Skeletal muscle tissue (tissue), 3 donors: ENCODE measurements at regions not wholly inside any gene's neighbourhood (a gene's known extent, or its start where the extent isn't known, plus 50 kb on each side); places are given as distances from the start of the nearest gene placed in this dataset.

Source experiments
- H3K27ac ChIP-seq: one replicate; pipeline ENCODE4 v1.7.0; 2013; ENCODE audit warnings: mild to moderate bottlenecking, low read depth, low read length, inconsistent platforms
- H3K27me3 ChIP-seq, 3 donors: one replicate each; pipeline ENCODE4 v1.7.0; 2013; ENCODE audit warnings: low read length in 3 of 3; ENCODE audit not compliant: control insufficient read depth in 3 of 3, insufficient read depth in 3 of 3
- H3K36me3 ChIP-seq, 3 donors: one replicate each; pipeline ENCODE4 v1.7.0; 2013; ENCODE audit warnings: low read length in 3 of 3; ENCODE audit not compliant: control insufficient read depth in 3 of 3, insufficient read depth in 3 of 3
- H3K4me1 ChIP-seq, 3 donors: one replicate each; pipeline ENCODE4 v1.7.0; 2013; ENCODE audit warnings: low read length in 3 of 3, mild to moderate bottlenecking in 3 of 3; ENCODE audit not compliant: control insufficient read depth in 3 of 3, insufficient read depth in 3 of 3
- H3K4me3 ChIP-seq, 3 donors: one replicate each; pipeline ENCODE4 v1.7.0; 2013; ENCODE audit warnings: low read length in 3 of 3
- H3K9ac ChIP-seq, 3 donors: one replicate each; pipeline ENCODE4 v1.7.0; 2013; ENCODE audit warnings: low read length in 3 of 3, mild to moderate bottlenecking in 3 of 3, moderate library complexity in 2 of 3, low read depth in 1 of 3
- H3K9me3 ChIP-seq, 3 donors: one replicate each; pipeline ENCODE4 v1.7.0; 2013; ENCODE audit warnings: low read length in 3 of 3; ENCODE audit not compliant: control insufficient read depth in 3 of 3
- donor health status: Osteomylitis.

DNA sequence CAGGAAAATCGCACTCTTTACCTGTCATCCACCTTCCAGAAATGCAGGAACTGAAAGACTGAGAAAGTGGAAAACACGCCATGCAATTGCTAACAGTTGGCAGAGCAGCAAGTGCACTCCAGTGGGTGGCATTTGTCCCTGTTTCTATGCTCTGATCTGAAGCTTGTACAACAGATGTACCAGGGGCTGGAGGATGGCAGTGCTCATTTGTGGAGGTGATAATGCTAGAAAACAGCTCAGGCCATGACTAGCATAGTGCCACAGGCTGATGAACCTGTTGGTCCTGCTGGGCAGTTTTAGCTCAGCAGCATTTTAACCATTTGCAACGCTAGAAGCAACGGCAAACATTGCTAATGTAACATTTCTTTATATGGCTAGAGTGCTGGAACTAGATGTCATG is 199.9 kb upstream of the NRP1 start:
- no peak overlapping the region for H3K4me3 ChIP-seq
- H3K36me3 ChIP-seq = no peaks in the 10 kb centered on the region
- no peak overlapping the region for H3K9ac ChIP-seq
- no peak overlapping the region for H3K27ac ChIP-seq
- H3K4me1 ChIP-seq = no peaks in the 10 kb centered on the region
- no peaks in the 10 kb centered on the region for H3K27me3 ChIP-seq
- peaks cover 0 to 4% (median 3%) of the 10 kb centered on the region in 3 donors for H3K9me3 ChIP-seq

GRCh38 chr10:33533612-33534011 is 199.1 kb upstream of the NRP1 start:
- H3K36me3 ChIP-seq = no peaks in the 10 kb centered on the region
- no peak overlapping the region for H3K27ac ChIP-seq
- H3K9me3 ChIP-seq = peaks cover 0 to 4% (median 3%) of the 10 kb centered on the region in 3 donors
- H3K27me3 ChIP-seq = no peaks in the 10 kb centered on the region
- H3K4me3 ChIP-seq = no peak overlapping the region
- H3K4me1 ChIP-seq = no peaks in the 10 kb centered on the region
- H3K9ac ChIP-seq = no peak overlapping the region

DNA sequence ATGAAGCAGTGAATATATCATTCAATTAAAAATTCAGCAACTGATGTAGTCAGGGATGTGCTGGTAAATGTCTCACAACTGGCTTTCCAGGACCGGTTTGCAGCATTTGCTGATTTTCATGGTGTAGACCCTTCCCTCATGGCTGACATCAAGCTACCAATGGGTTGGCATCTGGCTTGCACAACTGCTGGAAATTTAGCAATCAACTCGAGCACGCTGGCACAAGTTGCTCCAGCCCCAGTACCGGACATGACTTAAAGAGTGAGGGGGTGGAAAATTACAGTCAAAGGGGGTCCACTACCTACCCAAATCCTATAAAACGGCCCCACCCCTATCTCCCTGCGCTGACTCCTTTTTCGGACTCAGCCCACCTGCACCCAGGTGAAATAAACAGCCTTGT is 198.4 kb upstream of the NRP1 start:
- peaks cover 0 to 4% (median 3%) of the 10 kb centered on the region in 3 donors for H3K9me3 ChIP-seq
- no peaks in the 10 kb centered on the region for H3K4me1 ChIP-seq
- H3K27ac ChIP-seq = no peak overlapping the region
- H3K4me3 ChIP-seq = no peak overlapping the region
- H3K27me3 ChIP-seq = no peaks in the 10 kb centered on the region
- H3K9ac ChIP-seq = no peak overlapping the region
- H3K36me3 ChIP-seq = no peaks in the 10 kb centered on the region

DNA sequence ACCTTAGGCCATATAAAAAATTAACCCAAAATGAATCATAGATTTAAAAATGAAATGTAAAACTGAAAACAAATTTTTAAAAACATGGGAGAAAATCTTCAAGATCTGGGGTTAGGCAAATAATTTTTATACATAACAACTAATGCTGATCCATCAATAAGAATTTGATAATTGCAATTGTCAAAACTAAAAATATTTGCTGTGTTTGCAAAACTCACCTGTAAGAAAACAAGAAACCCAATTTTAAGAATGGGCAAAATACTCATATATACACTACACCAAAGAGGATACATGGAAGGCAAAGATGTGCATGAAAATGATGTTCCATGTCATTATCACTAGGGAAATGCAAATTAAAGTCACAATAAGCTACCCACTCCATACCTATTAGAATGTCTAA is 194.8 kb upstream of the NRP1 start:
- Histone ChIP-seq H3K9me3 (peaks cover 0 to 4% (median 3%) of the 10 kb centered on the region in 3 donors), H3K4me1 (no peaks in the 10 kb centered on the region), H3K9ac (no peak overlapping the region), H3K27me3 (no peaks in the 10 kb centered on the region), H3K27ac (no peak overlapping the region), H3K36me3 (no peaks in the 10 kb centered on the region), H3K4me3 (no peak overlapping the region)

GRCh38 chr10:33524966-33525365 is 190.5 kb upstream of the NRP1 start:
- H3K4me3 ChIP-seq = no peak overlapping the region
- no peaks in the 10 kb centered on the region for H3K9me3 ChIP-seq
- H3K4me1 ChIP-seq = no peaks in the 10 kb centered on the region
- no peaks in the 10 kb centered on the region for H3K27me3 ChIP-seq
- H3K27ac ChIP-seq = no peak overlapping the region
- no peaks in the 10 kb centered on the region for H3K36me3 ChIP-seq
- H3K9ac ChIP-seq = no peak overlapping the region

DNA sequence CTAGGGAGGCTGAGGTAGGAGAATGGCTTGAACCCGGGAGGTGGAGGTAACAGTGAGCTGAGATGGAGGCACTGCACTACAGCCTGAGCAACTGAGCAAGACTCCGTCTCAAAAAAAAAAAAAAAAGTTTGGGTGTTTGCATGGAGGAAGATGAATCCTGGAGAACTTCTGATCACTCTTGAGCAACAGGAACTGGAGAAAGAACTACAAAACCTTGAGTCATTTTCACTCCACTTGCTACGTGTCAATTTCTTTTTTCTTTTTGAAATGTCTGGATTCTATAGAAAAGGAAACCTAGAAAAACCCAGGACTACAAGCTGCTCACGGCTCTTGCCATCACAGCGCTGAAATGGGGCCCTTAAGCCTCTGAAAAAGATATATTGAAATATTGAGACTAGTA is 189.6 kb upstream of the NRP1 start:
- no peaks in the 10 kb centered on the region for H3K36me3 ChIP-seq
- no peaks in the 10 kb centered on the region for H3K9me3 ChIP-seq
- no peaks in the 10 kb centered on the region for H3K27me3 ChIP-seq
- H3K9ac ChIP-seq = no peak overlapping the region
- no peak overlapping the region for H3K27ac ChIP-seq
- no peaks in the 10 kb centered on the region for H3K4me1 ChIP-seq
- no peak overlapping the region for H3K4me3 ChIP-seq

DNA sequence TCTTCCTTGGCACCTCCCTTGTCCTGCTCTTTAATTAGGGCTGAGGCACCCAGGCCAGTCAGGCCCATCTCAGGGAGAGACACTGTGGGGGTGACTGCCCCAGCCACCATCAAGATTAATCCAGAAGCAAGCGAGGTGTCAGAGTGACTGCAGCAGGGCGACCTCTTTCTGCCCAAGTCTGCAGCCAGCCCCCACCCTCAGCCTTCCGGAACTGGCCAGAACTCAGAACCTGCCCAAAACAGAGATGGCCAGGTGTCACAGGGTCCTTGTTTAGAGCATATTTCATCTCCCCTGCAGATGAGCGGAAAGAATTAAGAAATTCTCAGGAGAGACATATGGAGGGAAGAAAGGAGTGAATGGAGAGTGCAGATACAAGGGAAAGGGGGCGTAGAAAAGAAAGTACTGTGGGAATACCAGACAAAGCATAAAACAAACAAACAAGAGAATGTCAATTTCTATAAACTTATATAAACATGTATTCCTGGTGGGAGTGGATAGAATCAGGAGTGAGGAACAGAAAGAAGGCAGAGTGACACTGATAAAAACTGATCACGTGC is 188.8 kb upstream of the NRP1 start:
- H3K36me3 ChIP-seq = no peaks in the 10 kb centered on the region
- no peaks in the 10 kb centered on the region for H3K27me3 ChIP-seq
- no peak overlapping the region for H3K4me3 ChIP-seq
- H3K9ac ChIP-seq = no peak overlapping the region
- H3K27ac ChIP-seq = no peak overlapping the region
- no peaks in the 10 kb centered on the region for H3K4me1 ChIP-seq
- no peaks in the 10 kb centered on the region for H3K9me3 ChIP-seq

- H3K9me3 ChIP-seq = no peaks in the 10 kb centered on the region
- H3K4me3 ChIP-seq = no peak overlapping the region
- H3K36me3 ChIP-seq = no peaks in the 10 kb centered on the region
- no peaks in the 10 kb centered on the region for H3K27me3 ChIP-seq
- H3K27ac ChIP-seq = no peak overlapping the region
- H3K4me1 ChIP-seq = no peaks in the 10 kb centered on the region
- H3K9ac ChIP-seq = no peak overlapping the region
Measured at GRCh38 chr10:33521904-33522303, 187.4 kb upstream of the NRP1 start.

DNA sequence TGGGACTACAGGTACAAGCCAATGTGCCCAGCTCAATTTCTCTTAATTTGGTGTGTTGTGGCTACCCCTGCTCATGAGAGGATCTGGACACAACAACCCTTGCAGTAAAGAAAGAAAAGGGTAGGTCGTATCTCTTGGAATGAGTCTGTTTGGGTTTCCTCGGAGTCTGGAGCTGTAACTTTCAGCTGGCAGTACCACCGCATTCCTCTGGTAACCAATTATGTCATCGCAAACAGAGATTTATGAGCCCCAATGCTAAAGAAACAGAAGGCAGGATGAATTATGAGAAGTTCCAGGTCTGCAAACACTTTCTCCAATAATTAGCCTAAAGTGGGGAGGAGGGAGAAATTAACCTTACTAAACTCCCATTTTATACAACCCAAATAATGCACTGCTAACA is 186.6 kb upstream of the NRP1 start:
- no peak overlapping the region for H3K4me3 ChIP-seq
- no peaks in the 10 kb centered on the region for H3K4me1 ChIP-seq
- H3K9ac ChIP-seq = no peak overlapping the region
- no peak overlapping the region for H3K27ac ChIP-seq
- no peaks in the 10 kb centered on the region for H3K36me3 ChIP-seq
- H3K27me3 ChIP-seq = no peaks in the 10 kb centered on the region
- H3K9me3 ChIP-seq = no peaks in the 10 kb centered on the region

DNA sequence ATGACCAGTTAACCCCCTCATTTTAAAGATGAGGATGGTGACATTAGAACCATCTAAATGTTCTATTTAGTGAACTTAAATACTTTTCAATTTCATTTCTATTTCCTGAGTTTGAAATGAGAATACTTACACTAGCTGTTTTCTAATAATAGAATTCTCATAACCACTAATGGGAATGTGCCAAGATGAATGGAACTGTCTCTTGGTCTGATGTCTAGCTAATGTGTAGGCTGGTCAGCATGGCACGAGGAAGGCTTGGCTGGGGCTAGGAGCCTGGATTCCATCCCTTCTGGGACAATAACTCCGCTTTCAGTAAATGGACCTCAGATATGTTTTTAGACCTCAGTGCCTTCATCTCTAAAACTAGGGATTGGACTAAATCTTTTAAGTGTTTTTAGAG is 185.8 kb upstream of the NRP1 start:
- Histone ChIP-seq H3K9me3 (no peaks in the 10 kb centered on the region), H3K27ac (no peak overlapping the region), H3K36me3 (no peaks in the 10 kb centered on the region), H3K27me3 (no peaks in the 10 kb centered on the region), H3K4me3 (no peak overlapping the region), H3K9ac (no peak overlapping the region), H3K4me1 (no peaks in the 10 kb centered on the region)
